H7 (cell line): ENCODE measurements at regions not wholly inside any gene's neighbourhood (a gene's known extent, or its start where the extent isn't known, plus 50 kb on each side); places are given as distances from the start of the nearest gene placed in this dataset.

Experiments
- DNase-seq: peaks from one replicate; pipeline ENCODE4 v3.0.0; 2012
- H3K27me3 ChIP-seq: 2 replicates; pipeline ENCODE4 v1.6.0; 2011; ENCODE audit warnings: mild to moderate bottlenecking, low read length; ENCODE audit not compliant: control insufficient read depth, insufficient read depth
- H3K36me3 ChIP-seq: replicated peaks from 2 replicates; pipeline ENCODE4 v1.5.1; 2011; ENCODE audit warnings: low read length; ENCODE audit not compliant: control insufficient read depth, insufficient read depth
- H3K4me3 ChIP-seq: 2 replicates; pipeline ENCODE4 v1.5.1; 2011; ENCODE audit warnings: low read depth, mild to moderate bottlenecking, control low read depth, low read length, moderate library complexity; ENCODE audit not compliant: insufficient read depth

DNA sequence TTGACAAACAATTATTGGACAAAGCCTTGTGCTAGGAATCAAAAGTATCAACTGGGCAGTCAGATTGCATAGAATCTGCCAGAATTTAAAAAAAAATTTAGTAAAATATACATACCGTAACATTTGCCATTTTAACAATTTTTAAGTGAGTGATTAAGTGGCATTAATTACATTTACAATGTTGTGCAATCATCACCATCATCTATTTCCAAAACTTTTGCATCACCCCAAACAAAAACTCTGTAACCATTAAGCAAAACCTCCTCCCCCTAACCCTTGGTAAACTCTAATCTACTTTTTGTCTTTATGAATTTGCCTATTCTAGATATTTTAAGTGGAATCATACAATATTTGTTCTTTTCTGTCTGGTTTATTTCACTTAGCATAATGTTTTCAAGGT, 182.8 kb downstream of the LMO4 start:
- no peaks in the 10 kb centered on the region for H3K36me3 ChIP-seq
- no peaks in the 10 kb centered on the region for H3K27me3 ChIP-seq
- H3K4me3 ChIP-seq = no peak overlapping the region
- DNase-seq = no peak

DNA sequence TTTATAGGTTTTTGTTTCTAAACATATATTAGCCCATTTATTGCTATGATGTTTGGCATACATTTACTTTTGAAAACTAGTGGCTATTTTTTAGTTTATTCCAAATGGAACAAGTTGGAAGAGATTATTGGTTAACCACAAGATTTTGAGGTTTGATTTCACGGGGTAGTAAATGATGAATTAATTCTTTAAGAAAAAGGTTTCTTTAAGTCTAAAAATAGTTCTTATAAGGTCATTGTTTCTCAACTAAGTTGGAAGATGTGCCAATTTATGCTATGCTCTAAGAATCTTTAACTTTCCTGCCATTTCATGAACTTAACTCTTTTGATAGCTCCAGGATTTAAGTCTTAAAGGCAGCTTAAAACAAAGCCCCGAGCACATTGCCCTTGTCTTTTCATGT, 183.8 kb downstream of the LMO4 start:
- Histone ChIP-seq H3K36me3 (no peaks in the 10 kb centered on the region), H3K4me3 (no peak overlapping the region), H3K27me3 (no peaks in the 10 kb centered on the region)
- no peak for DNase-seq

DNA sequence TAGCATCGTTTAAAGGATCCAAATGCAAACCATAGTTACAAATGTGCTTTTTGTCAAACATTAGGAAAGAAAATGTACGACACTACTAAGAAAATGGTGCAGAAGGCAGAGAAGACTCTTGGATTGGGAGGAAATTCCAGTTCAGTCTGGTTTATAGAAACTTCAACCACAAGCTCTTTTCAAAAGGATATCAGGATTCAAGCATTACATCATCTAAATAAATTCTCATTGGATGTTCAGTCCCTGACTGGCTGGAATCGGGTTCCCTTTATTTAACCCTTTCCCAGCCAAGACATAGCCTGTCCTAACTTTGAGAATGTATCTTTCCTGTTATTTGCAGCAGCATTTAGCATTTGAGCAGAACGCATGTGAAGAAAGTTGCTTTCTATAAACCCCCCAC, 184.6 kb downstream of the LMO4 start:
- DNase-seq = peak; percentile 67
- Histone ChIP-seq H3K27me3 (no peaks in the 10 kb centered on the region), H3K4me3 (no peak overlapping the region), H3K36me3 (no peaks in the 10 kb centered on the region)

- Histone ChIP-seq H3K4me3 (no peak overlapping the region), H3K36me3 (no peaks in the 10 kb centered on the region), H3K27me3 (no peaks in the 10 kb centered on the region)
- no peak for DNase-seq
Measured at GRCh38 chr1:87513966-87514660, 185.4 kb downstream of the LMO4 start.

DNA sequence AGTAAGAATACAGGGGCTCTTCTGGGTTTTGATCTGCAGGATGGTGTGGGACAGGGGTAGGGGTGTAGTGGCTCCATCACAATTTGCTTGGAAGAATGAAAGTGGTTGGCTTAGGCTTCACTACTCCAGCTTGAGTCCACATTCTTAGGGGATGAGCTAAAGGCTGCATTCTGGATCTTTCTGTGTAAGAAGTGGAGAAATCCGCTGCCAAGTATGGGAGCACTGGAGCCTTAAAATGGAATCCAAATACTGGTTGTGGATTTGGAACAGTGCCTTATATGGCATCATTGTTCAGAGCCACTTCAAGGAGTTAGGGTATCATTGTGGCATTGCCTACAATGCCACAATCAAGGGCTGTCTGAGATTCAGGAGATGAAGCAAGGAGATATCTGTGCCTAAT, 187.1 kb downstream of the LMO4 start:
- Histone ChIP-seq H3K27me3 (no peaks in the 10 kb centered on the region), H3K4me3 (no peak overlapping the region), H3K36me3 (no peaks in the 10 kb centered on the region)
- DNase-seq = no peak

GRCh38 chr1:87518794-87519193, 190.1 kb downstream of the LMO4 start:
- Histone ChIP-seq H3K4me3 (no peak overlapping the region), H3K27me3 (no peaks in the 10 kb centered on the region), H3K36me3 (no peaks in the 10 kb centered on the region)
- no peak for DNase-seq

DNA sequence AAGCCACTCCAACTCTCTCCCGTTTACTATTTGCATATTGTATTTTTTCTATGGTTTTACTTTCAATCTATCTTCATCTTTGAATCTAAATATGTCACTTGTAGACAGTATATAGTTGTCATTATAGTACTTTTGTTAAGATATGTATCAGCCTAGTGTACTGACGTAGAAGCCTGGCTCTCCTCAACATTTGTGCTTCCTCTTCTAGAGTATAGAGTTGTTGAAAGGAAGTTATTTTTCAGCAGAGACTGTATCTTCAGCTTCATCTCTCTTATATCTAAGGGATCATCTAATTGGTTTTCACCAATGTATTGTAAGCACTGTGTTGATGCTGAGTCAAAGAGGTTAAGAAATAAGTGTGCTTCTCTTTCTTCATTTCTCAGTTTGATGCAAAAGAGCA, 192.8 kb downstream of the LMO4 start:
- no peak for DNase-seq
- Histone ChIP-seq H3K36me3 (no peaks in the 10 kb centered on the region), H3K4me3 (no peak overlapping the region), H3K27me3 (no peaks in the 10 kb centered on the region)

- H3K4me3 ChIP-seq = no peak overlapping the region
- DNase-seq = no peak
- no peaks in the 10 kb centered on the region for H3K27me3 ChIP-seq
- H3K36me3 ChIP-seq = no peaks in the 10 kb centered on the region
Measured at GRCh38 chr1:87523466-87523865, 194.8 kb downstream of the LMO4 start.

- DNase-seq = no peak
- Histone ChIP-seq H3K27me3 (no peaks in the 10 kb centered on the region), H3K36me3 (no peaks in the 10 kb centered on the region), H3K4me3 (no peak overlapping the region)
Measured at GRCh38 chr1:87524021-87524754, 195.5 kb downstream of the LMO4 start.

- H3K27me3 ChIP-seq = no peaks in the 10 kb centered on the region
- DNase-seq = no peak
- H3K4me3 ChIP-seq = no peak overlapping the region
- no peaks in the 10 kb centered on the region for H3K36me3 ChIP-seq
Measured at GRCh38 chr1:87528754-87529517, 200.3 kb downstream of the LMO4 start.

GRCh38 chr1:87530042-87530807, 201.5 kb downstream of the LMO4 start:
- DNase-seq = no peak
- no peak overlapping the region for H3K4me3 ChIP-seq
- no peaks in the 10 kb centered on the region for H3K27me3 ChIP-seq
- no peaks in the 10 kb centered on the region for H3K36me3 ChIP-seq

GRCh38 chr1:87535551-87535950, 206.9 kb downstream of the LMO4 start:
- Histone ChIP-seq H3K36me3 (no peaks in the 10 kb centered on the region), H3K4me3 (no peak overlapping the region), H3K27me3 (no peaks in the 10 kb centered on the region)
- DNase-seq = no peak

DNA sequence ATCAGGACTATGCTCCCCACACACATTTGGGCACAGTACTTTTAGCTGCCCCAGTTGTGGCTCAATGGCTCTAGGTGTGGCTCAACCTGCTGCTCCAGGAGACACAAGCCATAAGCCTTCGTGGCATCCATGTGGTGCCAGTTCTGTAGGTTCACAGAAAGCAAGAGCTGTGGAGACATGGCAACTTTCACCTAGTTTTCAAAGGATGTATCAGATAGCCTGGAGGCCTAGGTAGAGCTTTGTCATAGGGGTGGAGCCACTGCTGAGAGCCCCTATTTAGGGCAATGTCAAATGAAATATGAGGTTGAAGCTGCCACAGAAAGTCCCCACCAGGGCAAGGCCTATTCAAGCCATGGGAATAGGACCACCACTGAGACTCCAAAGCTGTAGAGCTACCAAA, 210.5 kb downstream of the LMO4 start:
- Histone ChIP-seq H3K36me3 (no peaks in the 10 kb centered on the region), H3K27me3 (no peaks in the 10 kb centered on the region), H3K4me3 (no peak overlapping the region)
- DNase-seq = no peak

DNA sequence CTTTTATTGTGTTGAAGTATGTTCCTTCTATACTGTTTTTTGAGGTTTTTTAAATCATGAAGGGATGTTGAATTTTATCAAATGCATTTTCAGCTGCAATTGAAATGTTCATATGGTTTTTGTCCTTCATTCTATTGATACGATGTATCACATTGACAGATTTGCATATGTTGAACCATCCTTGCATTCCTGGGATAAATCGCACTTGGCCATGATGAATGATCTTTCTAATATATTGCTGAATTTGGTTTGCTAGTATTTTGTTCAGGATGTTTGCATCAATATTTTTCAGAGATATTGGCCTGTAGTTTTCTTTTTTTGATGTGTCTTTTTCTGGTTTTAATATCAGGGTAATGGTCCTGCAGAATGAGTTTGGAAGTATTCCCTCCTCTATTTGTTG, 214.0 kb downstream of the LMO4 start:
- no peak for DNase-seq
- Histone ChIP-seq H3K36me3 (no peaks in the 10 kb centered on the region), H3K27me3 (no peaks in the 10 kb centered on the region), H3K4me3 (no peak overlapping the region)
